ENCODE measurements at regions not wholly inside any gene's neighbourhood (a gene's known extent, or its start where the extent isn't known, plus 50 kb on each side); places are given as distances from the start of the nearest gene placed in this dataset.

DNA sequence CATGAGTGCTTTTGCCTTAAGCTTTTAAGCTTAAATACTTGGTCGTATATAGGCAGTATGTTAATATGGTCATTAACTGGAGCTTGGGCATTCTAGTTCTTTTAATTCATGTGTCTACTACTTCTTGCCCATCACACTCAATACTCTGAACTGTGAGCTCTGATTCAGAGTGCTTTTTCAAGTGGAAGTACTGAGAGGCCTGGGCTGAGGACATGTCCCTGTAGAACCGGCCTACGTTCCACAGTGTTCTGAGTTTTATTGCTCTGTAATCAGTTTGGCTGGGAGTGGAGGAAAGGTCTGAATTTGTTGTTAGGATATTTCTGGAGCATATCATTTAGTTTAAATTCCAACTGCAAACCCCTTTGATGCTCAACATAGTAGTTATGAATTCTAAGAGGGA lies 1744.8 kb upstream of the MIR17HG start:
- no peak for DNase-seq (ENCODE audit: low spot score)

DNA sequence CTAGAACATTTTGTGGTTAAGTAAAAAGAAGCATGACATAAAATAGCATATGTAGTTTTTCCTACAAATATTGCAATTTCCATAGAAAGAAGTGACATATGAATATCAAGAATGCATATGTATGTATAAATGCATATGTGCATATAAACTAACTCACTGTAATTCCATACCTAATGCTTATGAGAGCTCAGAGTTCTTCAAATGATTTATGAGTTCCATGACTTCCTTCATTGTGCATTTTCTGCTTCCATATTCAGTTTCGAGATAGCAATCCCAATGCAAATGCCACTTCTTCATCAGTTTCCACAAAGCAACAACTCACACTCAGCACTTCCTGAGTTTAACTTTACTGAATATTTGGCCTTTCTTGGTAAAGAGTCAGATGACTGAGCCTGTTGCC lies 1744.3 kb upstream of the MIR17HG start:
- no peak for DNase-seq (ENCODE audit: low spot score)

DNA sequence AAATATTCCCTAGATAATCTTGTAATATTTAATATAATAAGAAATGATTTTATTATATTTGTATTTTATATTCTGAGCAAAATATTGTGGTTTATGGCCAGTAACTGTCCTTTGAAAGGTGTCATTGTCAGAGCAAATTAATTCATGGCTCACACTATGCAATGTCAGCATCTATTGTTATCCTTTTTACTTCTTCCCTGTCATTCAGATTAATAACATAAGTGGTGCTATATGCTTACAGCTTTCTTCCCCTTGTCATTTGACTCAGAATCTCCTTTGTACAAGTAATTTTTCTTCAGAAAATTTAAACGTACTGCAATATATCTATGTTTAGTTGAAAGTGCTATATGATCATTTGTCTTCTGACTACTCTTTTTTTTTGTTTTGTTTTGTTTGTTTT lies 1738.2 kb upstream of the MIR17HG start:
- DNase-seq (ENCODE audit: low spot score): no peak

- no peak for DNase-seq (ENCODE audit: low spot score)
Observed at GRCh38 chr13:89610331-89610730, 1737.2 kb upstream of the MIR17HG start.

- DNase-seq (ENCODE audit: low spot score): no peak
Observed at GRCh38 chr13:89610881-89611280, 1736.6 kb upstream of the MIR17HG start.

DNA sequence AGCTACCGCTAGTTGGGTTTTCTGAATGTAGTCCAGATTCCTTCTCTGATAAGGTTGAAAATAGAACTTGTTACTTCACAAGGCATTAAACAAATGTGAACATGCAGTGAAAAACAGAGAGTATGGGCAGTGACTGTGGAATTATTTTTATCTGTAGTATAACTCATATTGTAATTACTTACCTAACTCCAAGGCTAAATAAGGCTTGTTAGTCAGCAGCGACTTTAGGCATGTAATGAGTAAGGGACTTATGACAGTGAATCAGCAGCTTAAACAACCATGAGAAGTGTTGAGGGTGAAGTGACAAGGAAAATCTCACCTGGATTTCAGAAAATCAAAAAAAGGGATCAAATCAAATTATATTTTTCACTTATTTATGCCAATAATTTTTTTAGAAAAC lies 1719.5 kb upstream of the MIR17HG start:
- DNase-seq (ENCODE audit: low spot score): no peak

DNA sequence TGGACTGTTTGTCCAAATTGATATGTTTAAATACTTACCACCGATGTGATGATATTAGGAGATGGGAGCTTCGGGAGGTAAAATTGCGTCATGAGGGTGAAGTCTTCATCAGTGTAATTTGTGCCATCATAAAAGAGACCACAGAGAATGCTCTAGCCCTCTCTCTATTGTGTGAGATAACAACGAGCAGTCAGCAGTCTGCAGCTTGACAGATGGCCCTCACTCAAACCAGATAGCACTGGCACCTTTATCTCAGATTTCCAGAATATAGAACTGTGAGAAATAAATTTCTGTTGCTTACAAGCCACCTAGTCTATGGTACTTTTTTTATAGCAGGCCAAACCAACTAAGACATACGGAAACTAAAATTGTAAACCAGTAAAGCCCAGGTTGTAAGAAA lies 1718.9 kb upstream of the MIR17HG start:
- no peak for DNase-seq (ENCODE audit: low spot score)

- no peak for DNase-seq (ENCODE audit: low spot score)
Observed at GRCh38 chr13:89650226-89650625, 1697.3 kb upstream of the MIR17HG start.

DNA sequence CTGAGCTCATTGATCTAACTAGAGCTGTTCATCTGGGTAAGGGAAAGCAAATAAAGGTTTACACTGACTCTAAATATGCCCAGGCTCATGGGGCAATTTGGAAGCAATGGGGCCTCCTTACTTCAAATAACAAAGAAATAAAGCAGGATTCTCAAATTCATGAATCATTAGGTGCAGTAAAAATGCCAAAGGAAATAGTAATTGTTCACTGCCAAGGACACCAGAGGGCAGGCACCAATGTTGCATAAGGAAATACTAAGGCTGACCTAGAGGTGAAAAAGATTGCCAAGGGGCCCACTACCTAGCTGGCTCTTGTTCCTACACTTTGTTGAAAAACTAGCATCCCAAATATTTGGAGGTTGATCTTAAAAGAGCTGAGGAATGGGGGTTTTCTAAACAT lies 1686.7 kb upstream of the MIR17HG start:
- DNase-seq (ENCODE audit: low spot score): no peak

- DNase-seq (ENCODE audit: low spot score): no peak
Observed at GRCh38 chr13:89673789-89674311, 1673.6 kb upstream of the MIR17HG start.

DNA sequence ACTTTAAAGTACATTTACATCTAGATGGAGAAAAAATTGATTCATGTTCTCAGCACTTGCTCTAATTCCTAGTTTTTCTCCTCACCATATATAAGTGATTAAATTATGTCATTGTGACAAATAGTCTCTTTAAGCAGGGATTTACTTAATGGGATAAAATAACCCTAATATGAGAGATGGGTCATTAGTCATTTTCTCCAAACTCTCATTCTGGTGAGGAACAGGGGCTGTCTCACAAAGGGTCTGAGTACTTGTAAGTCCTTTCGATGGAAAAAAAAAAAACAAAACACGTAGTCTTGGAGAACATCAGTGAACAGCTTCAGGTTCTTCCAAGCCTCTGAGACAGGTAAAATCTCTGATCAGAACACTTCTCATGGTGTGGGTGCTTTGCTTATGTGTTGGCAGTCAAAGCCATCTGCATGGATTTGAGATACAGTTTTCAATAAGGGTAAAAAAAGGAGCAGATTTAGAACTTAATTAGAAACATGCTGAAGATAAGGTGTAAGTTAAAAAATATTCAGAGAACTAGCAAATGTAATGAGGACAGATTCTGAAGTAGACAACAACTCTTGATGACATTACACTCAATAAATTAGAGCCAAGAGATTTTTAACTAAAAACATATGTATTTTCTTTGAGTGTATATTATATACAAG lies 1668.9 kb upstream of the MIR17HG start:
- DNase-seq (ENCODE audit: low spot score): no peak

DNA sequence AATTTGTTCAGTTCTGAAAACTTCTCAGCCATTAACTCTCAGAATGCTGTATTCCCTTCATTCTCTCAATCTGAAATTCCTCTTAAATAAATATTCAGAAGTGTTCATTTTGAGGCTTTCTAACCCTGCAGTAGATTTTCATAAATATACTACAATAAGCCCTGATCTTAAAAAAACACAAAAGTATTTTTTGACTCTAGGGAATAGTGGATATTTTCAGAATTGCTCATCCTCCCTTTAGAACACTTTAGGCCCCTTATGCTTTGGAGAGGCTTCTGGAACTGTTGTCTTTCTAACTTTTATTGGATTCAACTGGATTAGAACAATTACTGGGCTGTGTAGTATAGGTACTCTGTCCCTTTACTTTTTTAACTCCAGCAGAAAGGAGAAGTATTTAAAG lies 1662.6 kb upstream of the MIR17HG start:
- DNase-seq (ENCODE audit: low spot score): no peak

DNA sequence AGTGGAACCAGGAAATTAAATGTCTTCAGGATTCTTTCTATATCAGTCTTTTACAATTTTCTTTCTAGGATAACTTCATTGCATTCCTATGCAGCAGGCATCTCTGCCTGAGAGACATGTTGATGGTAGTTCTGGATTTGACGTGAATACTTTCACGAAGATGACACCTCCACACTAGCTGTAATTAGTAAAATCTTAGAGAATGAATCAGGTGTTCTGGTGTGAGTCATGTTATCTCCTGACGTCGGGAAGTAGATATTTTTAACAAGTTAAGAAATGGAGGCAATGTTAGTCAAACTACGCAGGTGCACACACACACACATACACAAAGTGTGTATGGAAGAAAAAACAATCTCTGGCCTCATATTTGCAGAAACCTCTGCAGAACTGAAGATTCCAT lies 1661.3 kb upstream of the MIR17HG start:
- DNase-seq (ENCODE audit: low spot score): no peak

GRCh38 chr13:89687066-89687465 lies 1660.4 kb upstream of the MIR17HG start:
- no peak for DNase-seq (ENCODE audit: low spot score)

DNA sequence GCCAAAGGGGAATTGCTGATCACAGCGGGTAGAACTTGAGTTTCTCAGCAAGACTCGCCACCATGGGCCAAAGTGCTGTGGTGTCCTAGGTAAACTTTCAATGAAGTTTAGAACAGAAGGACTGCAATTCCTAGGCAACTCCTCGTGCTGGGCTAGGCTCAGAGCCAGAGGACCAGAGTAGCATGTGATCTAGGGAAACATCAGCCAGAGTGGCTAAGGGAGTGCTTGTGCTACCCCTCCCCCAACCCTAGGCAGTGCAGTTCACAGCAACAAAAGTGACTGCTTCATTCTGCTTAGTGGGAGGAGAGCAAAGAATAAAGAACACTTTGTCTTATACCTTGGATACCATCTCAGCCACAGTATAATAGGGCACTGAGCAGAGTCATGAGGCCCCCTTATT lies 1658.6 kb upstream of the MIR17HG start:
- no peak for DNase-seq (ENCODE audit: low spot score)

GRCh38 chr13:89694451-89694850 lies 1653.0 kb upstream of the MIR17HG start:
- no peak for DNase-seq (ENCODE audit: low spot score)

DNA sequence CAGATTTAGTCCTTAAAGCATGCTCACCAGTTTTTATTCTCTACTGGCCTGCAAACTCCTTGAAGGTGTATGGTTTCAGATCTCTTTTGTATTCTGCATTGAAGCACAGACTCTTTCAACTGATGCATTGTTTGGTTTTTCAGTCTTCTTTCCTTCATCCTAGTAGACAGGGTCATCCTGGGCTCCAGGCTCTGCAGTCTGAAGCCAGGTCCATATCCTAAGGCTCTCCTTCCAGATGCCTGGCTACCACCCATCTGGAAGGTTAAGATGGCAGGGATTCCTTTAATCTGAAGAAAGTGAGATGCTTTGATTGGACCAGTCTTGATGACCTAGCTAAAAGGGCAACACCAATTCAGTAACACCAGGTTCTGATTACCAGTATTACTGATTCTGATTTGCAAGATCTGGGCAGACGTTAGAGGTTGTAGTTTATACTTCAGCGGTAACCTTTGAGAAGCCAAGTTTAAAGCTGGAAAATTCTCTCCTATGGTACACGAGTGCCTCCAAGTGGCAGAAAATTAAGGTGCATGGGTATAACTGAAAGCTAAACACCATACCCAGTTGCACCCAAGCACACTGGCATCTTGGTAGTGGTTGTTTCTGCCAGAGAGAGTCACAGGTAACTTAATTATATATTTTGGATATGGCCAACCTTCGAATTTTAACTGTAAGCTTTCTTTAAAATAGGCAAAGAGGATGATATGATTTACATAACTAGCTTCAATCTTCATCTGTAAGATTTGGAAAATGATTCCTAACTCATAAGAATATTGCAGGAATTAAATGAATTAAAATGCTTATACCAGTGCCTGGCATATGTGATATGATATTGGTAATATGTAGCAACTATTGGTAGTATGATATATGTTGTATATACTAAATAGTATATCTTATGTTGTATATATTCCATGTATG lies 1651.9 kb upstream of the MIR17HG start:
- no peak for DNase-seq (ENCODE audit: low spot score)

GRCh38 chr13:89701913-89702312 lies 1645.6 kb upstream of the MIR17HG start:
- no peak for DNase-seq (ENCODE audit: low spot score)

DNA sequence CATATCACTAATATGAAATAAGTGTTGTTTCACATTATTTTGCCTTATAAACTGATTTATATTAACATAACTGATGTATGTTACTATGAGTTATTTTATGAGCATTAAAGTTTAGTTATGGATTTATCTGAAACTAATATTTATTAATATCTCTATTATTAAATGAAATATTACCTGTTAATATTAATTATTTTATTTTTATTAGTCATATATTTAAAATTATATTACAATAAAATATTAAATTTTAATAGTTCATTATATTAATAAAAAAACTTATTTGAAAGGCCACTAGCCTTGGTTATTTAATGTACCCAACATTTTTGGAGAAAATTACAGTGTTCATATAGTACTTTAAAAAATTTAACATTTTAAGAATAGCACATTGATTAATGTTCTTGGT lies 1643.4 kb upstream of the MIR17HG start:
- DNase-seq (ENCODE audit: low spot score): no peak

DNA sequence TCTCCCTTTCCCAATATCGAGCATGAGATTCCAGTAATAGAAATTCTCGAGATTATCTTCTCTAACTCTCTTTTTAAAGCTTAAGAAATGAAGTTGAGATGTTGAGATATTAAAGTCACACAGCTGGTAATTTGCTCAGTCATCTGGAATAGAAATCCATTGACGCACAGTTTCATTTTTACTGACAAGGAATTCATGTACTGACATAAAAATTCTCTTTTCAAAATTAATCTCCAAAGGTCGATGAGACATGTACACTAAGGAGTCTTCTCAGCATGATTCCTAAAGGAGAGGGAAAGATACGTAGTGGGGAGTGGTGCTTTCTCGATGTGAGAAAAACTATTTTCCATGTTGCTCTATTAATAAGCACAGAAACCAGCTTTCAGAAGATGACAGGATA lies 1639.5 kb upstream of the MIR17HG start:
- DNase-seq (ENCODE audit: low spot score): no peak

- no peak for DNase-seq (ENCODE audit: low spot score)
Observed at GRCh38 chr13:89721216-89721615, 1626.3 kb upstream of the MIR17HG start.

DNA sequence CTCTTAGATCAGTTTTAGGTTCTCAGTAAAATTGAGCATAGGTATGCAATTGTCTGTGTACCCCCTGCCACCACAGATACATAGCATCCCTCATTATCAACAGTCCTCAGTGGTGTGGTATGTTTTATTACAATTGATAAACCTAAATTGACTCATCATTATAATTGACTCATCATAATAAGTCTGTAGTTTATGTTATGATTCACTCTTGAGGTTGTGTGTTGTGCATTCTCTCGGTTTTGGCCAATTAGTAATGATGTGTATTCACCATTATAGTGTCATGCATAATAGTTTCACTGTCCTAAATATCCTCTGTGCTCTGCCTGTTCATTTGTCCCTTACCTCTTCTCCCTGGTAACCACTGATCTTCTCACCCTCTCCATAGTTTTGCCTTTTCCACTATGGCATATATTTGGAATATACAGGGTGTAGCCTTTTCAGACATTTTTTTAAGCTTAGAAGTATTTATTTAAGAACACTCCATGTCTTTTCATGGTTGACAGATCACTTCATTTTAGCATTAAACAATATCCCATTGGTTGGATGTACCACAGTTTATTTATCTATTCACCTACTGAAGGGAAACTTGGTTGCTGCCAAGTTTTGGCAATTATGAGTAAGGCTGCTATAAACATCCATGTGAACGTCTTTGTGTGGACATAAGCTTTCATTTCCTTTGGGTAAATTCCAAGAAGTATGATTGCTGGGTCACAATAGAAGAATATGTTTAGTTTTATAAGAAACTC lies 1620.6 kb upstream of the MIR17HG start:
- DNase-seq (ENCODE audit: low spot score): no peak

- DNase-seq (ENCODE audit: low spot score): no peak
Observed at GRCh38 chr13:89733829-89734228, 1613.7 kb upstream of the MIR17HG start.

All from CD4-positive, alpha-beta T cell treated with Interleukin-15 for 4 hours (primary cell).